HG03342 (cell line): ENCODE measurements at regions not wholly inside any gene's neighbourhood (a gene's known extent, or its start where the extent isn't known, plus 50 kb on each side); places are given as distances from the start of the nearest gene placed in this dataset.

Experiments
- ATAC-seq: cut with Tn5 transposase; IDR thresholded peaks from one replicate; pipeline ENCODE4 v1.9.1; 2021; ENCODE audit warnings: mild to moderate bottlenecking, moderate library complexity; ENCODE audit not compliant: unreplicated experiment

GRCh38 chr13:108006619-108007018 is 208.7 kb downstream of the LIG4 start:
- no peak for ATAC-seq

- ATAC-seq = no peak
Observed at GRCh38 chr13:108005231-108005630, 210.1 kb downstream of the LIG4 start.

DNA sequence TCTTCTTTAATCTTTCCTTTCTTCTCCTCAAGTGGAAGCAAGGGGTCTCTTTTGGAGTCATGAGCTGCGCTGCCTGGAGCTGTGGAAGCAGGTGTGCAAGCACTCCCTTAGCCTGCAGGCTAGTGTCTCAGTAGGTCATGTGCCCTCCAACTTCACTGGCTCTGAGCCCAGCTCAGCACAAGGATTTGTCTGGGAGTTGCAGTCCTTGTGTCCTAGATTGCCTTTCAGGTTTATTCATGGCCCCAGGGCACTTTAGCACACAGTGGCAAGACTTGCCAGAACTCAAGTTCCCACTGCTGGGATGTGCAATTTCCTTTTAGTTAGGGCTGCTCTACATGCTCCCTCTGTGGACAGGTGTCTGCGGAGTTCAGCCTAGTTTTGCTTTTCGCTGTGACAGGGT is 211.7 kb downstream of the LIG4 start:
- ATAC-seq = no peak

- no peak for ATAC-seq
Observed at GRCh38 chr13:108000998-108001397, 214.3 kb downstream of the LIG4 start.

GRCh38 chr13:107999751-108000150 is 215.6 kb downstream of the LIG4 start:
- ATAC-seq = no peak

GRCh38 chr13:107994137-107994536 is 221.2 kb downstream of the LIG4 start:
- ATAC-seq = no peak

- ATAC-seq = peak; percentile 84
Observed at GRCh38 chr13:107993239-107993949, 221.9 kb downstream of the LIG4 start.

- no peak for ATAC-seq
Observed at GRCh38 chr13:107992542-107992941, 222.8 kb downstream of the LIG4 start.

DNA sequence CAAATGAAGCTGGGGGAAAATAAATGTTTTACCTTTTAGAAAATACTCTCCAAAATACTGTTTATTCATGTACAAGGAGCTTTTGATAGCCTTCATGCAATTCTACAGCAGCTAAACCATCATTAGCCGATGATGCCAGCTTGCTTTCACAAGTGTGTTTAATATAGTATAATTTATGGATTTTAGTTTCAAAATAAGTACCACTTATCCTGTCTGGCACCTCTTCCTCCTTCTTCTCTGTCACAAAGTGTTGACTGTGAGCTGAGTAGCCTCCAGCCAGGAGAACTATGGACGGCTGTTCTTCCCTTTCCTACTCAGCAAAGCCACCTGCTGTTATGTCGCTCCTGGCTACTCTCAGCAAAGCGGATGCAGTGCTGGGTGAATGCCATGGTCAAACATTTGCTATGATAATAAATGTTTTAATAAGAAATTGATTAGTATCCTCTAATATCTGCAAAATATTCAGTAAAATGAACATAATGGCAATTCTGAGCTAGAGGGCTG is 238.2 kb downstream of the LIG4 start:
- no peak for ATAC-seq

- ATAC-seq = no peak
Observed at GRCh38 chr13:107976628-107977027, 238.7 kb downstream of the LIG4 start.

DNA sequence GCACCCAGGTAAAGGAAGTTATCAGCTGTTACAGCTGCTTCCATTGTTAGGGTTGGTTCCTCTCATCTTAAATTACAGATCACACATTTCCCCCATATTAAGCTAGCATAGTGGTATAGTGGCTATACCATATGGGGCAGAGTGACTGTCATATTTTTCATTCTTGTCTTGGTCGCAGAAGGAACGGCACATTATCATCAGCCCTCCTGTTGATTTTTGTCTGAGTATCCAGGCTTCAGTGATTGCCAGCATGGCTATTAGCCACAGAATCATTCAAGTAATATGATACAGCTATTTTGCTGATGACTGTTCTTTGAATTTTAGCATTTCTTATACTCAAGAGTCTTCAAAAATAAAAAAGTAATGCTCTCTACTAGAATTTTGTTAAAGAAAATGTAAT is 240.9 kb downstream of the LIG4 start:
- no peak for ATAC-seq

GRCh38 chr13:107969546-107969945 is 245.8 kb downstream of the LIG4 start:
- no peak for ATAC-seq

- no peak for ATAC-seq
Observed at GRCh38 chr13:107968470-107968869, 246.9 kb downstream of the LIG4 start.

- no peak for ATAC-seq
Observed at GRCh38 chr13:107964395-107964794, 250.9 kb downstream of the LIG4 start.

- ATAC-seq = no peak
Observed at GRCh38 chr13:107961849-107962608, 253.3 kb downstream of the LIG4 start.

DNA sequence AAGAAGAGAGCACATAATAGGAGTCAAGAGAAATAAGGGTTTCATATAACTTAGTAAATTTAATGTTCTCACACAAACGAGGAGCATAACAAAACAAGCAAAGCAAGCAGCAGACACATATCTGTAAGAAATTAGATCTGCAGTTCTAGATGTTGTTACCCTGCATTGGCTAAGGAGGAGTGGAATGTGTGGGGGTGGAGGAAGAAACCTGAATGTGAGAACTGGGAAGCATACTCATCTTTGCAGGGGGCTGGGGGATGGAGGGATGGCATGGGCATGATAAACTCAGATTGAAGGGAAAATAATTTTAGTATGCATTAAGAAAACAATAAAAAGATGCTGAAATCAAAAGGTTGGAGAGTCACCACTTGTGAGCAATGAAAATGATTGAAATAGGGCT is 255.0 kb downstream of the LIG4 start:
- no peak for ATAC-seq

GRCh38 chr13:107956889-107957288 is 258.4 kb downstream of the LIG4 start:
- no peak for ATAC-seq

GRCh38 chr13:107942030-107942617 is 273.2 kb downstream of the LIG4 start:
- ATAC-seq = no peak

DNA sequence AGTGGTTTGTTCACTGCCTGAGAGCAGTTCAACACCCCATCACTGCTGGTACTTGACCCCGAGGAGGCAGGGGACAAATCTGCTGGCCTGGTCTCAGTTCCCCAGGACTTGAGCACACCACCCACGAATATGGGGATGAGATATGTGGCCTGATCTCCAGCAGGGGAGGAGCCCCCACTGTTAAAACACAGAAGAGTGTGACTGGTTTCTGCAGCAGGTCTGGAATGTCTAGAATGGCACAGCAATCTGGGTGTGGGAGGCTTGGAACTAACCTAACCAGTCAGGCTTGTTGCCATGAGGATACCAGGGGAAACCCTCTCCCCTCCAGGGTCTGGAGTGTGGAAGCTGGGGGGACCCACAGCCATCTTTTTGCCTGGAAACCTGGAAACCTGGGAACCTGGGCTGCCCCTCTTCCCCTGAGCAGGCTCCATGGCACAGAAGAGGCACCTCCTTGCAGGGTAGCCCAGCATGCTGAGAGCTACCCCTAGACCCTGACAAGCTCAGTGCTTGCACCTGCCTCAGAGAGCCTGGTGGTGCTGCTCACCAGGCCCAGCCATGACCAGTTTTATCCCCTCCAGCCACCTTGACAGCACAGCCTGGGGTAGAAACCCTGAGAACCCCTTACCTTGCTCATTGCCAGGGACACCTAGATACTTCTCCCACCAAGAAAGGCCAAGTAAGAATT is 273.8 kb downstream of the LIG4 start:
- no peak for ATAC-seq

GRCh38 chr13:107937848-107938247 is 277.5 kb downstream of the LIG4 start:
- no peak for ATAC-seq

GRCh38 chr13:107931056-107931455 is 284.3 kb downstream of the LIG4 start:
- ATAC-seq = no peak
